HL-60 (cell line): ENCODE measurements at regions not wholly inside any gene's neighbourhood (a gene's known extent, or its start where the extent isn't known, plus 50 kb on each side); places are given as distances from the start of the nearest gene placed in this dataset.

ENCODE experiments used
- CTCF ChIP-seq: IDR thresholded peaks from one replicate; pipeline ENCODE4 v1.5.1; 2011; ENCODE audit warnings: low read length, control low read depth, inconsistent platforms; ENCODE audit not compliant: insufficient read depth
- GABPA ChIP-seq: IDR thresholded peaks from 2 replicates; pipeline ENCODE4 v1.6.1; 2012; ENCODE audit warnings: low read depth
- POLR2AphosphoS5 ChIP-seq: IDR thresholded peaks from 2 replicates; pipeline ENCODE4 v1.6.1; 2012; ENCODE audit warnings: low read depth
- REST ChIP-seq: IDR thresholded peaks from 2 replicates; pipeline ENCODE4 v1.6.1; 2012; ENCODE audit warnings: low read depth; ENCODE audit not compliant: insufficient replicate concordance
- SPI1 ChIP-seq: IDR thresholded peaks from 2 replicates; pipeline ENCODE4 v1.6.1; 2012; ENCODE audit warnings: low read depth, mild to moderate bottlenecking, borderline replicate concordance

GRCh38 chr1:118304722-118305359 lies 119.8 kb upstream of the SPAG17 start:
- TF ChIP-seq POLR2AphosphoS5 (no peak), CTCF (no peak), REST (no peak), SPI1 (no peak), GABPA (no peak)
